Tibial nerve (tissue), 4 donors: ENCODE measurements at regions not wholly inside any gene's neighbourhood (a gene's known extent, or its start where the extent isn't known, plus 50 kb on each side); places are given as distances from the start of the nearest gene placed in this dataset.

Experiments
- DNase-seq, 2 donors: peaks; one replicate each; pipeline ENCODE4 v3.0.0-alpha.2; 2019; ENCODE audit warnings: low spot score in 2 of 2
- H3K27ac ChIP-seq, 4 donors: fragments of 200-600 bp; sonication (generic) in 3 of 4; one replicate each; pipeline ENCODE4 v1.5.1; 2017 to 2019; ENCODE audit warnings: mild to moderate bottlenecking in 1 of 4
- H3K27me3 ChIP-seq, 2 donors: fragments of 200-600 bp; sonication (generic) in 1 of 2; one replicate each; pipeline versions ENCODE4 v1.5.1 to v1.6.0; 2017 to 2019
- H3K36me3 ChIP-seq, 3 donors: fragments of 200-600 bp; sonication (generic); one replicate each; pipeline ENCODE4 v1.5.1; 2018 to 2019
- H3K4me1 ChIP-seq, 4 donors: fragments of 200-600 bp; sonication (generic) in 3 of 4; one replicate each; pipeline ENCODE4 v1.5.1; 2017 to 2019
- H3K4me3 ChIP-seq, 4 donors: fragments of 200-600 bp; sonication (generic) in 3 of 4; one replicate each; pipeline ENCODE4 v1.5.1; 2017 to 2019; ENCODE audit warnings: mild to moderate bottlenecking in 1 of 4, moderate library complexity in 1 of 4
- H3K9me3 ChIP-seq, 4 donors: fragments of 200-600 bp; sonication (generic) in 3 of 4; one replicate each; pipeline ENCODE4 v1.5.1; 2017 to 2019
- EP300 ChIP-seq, 2 donors: sonication (generic); formaldehyde crosslinking; IDR thresholded peaks; one replicate each; pipeline ENCODE4 v1.6.1; 2017; ENCODE audit warnings: antibody characterized with exemption in 2 of 2, mild to moderate bottlenecking in 1 of 2
- POLR2A ChIP-seq, 2 donors: fragments of 450-650 bp; IDR thresholded peaks; one replicate each; pipeline ENCODE4 v1.6.1; 2017; ENCODE audit warnings: antibody characterized with exemption in 2 of 2, mild to moderate bottlenecking in 2 of 2, moderate library complexity in 2 of 2
- WGBS, 2 donors: methylation state at CpG; one replicate each; pipeline ENCODE4 v1.1.5; 2018; 5-methylcytosine and 5-hydroxymethylcytosine counted together
- TF ChIP-seq, protein P1 (sequence below), 5 experiments: fragments of 200-600 bp in 3 of 5; fragments of 450-650 bp in 2 of 5; sonication (generic) in 3 of 5; IDR thresholded peaks; one replicate each; pipeline ENCODE4 v1.5.1; 2016 to 2019; ENCODE audit warnings: antibody characterized with exemption in 5 of 5, mild to moderate bottlenecking in 3 of 5, moderate library complexity in 2 of 5

DNA sequence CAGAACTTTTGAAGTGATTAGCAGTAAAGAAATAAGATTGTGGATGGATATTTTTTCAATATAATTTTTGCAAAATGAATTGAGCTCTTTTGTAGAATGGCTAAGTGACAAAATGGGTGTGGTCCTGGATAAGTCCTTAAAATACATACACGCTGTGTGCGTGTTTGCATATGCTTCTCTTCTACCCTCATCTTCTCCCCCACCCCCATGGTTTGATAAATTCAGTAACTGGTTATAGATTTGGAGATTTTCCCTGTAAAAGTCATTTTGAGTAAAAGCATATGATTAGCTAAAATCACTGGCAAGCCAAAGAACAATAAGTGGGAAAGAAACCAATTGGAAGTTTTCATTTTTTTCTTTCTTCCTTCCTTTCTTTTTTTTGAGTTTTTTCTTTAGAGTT lies 453.9 kb upstream of the MDFIC2 start:
- DNase-seq = no peak
- H3K27me3 ChIP-seq = no peaks in the 10 kb centered on the region
- no peak for TF ChIP-seq POLR2A (IDR thresholded peaks at IDR 0.05)
- TF ChIP-seq, protein P1, sequence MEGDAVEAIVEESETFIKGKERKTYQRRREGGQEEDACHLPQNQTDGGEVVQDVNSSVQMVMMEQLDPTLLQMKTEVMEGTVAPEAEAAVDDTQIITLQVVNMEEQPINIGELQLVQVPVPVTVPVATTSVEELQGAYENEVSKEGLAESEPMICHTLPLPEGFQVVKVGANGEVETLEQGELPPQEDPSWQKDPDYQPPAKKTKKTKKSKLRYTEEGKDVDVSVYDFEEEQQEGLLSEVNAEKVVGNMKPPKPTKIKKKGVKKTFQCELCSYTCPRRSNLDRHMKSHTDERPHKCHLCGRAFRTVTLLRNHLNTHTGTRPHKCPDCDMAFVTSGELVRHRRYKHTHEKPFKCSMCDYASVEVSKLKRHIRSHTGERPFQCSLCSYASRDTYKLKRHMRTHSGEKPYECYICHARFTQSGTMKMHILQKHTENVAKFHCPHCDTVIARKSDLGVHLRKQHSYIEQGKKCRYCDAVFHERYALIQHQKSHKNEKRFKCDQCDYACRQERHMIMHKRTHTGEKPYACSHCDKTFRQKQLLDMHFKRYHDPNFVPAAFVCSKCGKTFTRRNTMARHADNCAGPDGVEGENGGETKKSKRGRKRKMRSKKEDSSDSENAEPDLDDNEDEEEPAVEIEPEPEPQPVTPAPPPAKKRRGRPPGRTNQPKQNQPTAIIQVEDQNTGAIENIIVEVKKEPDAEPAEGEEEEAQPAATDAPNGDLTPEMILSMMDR (IDR thresholded peaks at IDR 0.05) = no peak
- TF ChIP-seq EP300 (IDR thresholded peaks at IDR 0.05) = no peak
- no peaks in the 10 kb centered on the region for H3K9me3 ChIP-seq
- H3K4me1 ChIP-seq = no peaks in the 10 kb centered on the region
- H3K36me3 ChIP-seq = no peaks in the 10 kb centered on the region
- no peak overlapping the region for H3K27ac ChIP-seq
- WGBS, 2 donors = 88 to 93% methylated on average over 2 of the region's 2 CpGs
- H3K4me3 ChIP-seq = no peak overlapping the region

DNA sequence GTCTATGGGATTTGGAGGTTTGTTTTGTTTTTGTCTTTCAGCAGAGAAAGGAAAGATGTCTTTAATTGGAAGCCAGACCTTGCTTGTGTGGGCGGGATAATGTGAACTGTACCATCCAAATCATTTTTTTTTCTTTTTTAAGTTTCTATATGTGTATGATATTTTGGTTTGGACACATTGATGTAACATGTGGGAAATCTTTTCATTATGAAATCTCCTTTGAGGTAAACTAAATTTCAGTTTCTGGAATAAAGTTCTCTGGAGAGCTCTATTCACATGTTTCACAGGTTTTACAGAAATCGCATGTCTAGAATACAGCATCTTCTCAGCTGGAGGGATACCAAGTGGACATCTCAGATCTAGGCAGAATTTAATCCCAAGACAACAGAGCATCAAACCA lies 451.5 kb upstream of the MDFIC2 start:
- Histone ChIP-seq H3K27ac (no peak overlapping the region), H3K9me3 (no peaks in the 10 kb centered on the region), H3K27me3 (no peaks in the 10 kb centered on the region), H3K36me3 (no peaks in the 10 kb centered on the region), H3K4me3 (no peak overlapping the region), H3K4me1 (no peaks in the 10 kb centered on the region)
- DNase-seq = no peak
- 95% methylated on average over 2 of the region's 2 CpGs for WGBS, 2 donors
- TF ChIP-seq POLR2A (IDR thresholded peaks at IDR 0.05) = no peak
- TF ChIP-seq, protein P1 (IDR thresholded peaks at IDR 0.05) = no peak
- TF ChIP-seq EP300 (IDR thresholded peaks at IDR 0.05) = no peak

DNA sequence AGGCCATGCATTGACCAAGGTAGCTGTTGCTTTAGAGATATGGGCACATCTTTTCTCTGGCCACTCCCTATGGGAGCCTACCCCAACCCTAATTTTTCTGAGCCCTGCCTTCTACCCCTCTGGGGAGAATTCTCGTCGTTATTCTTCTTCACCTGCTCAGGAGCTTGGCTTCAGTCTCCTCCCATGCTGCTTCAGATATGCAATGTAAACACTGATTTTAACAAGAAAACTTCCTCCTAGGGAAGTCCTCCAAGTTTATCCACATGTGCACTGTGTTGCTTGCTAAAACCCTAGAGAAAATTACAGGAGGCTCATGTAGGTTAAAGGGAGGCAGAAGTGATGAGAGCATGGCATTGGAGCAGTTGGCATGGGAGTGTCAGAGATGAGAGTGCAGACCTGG lies 445.2 kb upstream of the MDFIC2 start:
- Histone ChIP-seq H3K4me3 (no peak overlapping the region), H3K9me3 (no peaks in the 10 kb centered on the region), H3K36me3 (no peaks in the 10 kb centered on the region), H3K27ac (no peak overlapping the region), H3K4me1 (no peaks in the 10 kb centered on the region), H3K27me3 (no peaks in the 10 kb centered on the region)
- TF ChIP-seq POLR2A (IDR thresholded peaks at IDR 0.05) = no peak
- TF ChIP-seq, protein P1 (IDR thresholded peaks at IDR 0.05) = no peak
- no peak for TF ChIP-seq EP300 (IDR thresholded peaks at IDR 0.05)
- WGBS, 2 donors = 81 to 91% methylated on average over 2 of the region's 2 CpGs
- DNase-seq = no peak

DNA sequence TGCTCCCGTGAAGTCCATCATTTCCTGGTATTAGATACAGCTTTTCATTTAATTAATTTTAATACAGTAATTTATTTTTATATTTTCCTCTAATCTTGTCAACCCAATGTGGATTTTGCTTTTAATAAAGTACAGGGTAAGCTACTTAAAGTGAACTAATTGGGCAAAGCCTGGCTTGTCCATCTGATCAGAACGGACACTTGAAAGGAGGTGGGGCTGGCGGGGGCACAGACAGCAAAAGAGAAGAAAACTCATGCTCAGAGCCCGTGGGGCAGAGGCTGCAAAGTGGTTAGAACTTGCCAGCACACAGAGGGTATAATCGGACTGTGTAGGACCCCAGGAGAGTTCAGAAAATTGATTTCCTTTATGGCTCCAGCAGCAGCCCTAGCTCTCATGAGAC lies 443.1 kb upstream of the MDFIC2 start:
- Histone ChIP-seq H3K9me3 (no peaks in the 10 kb centered on the region), H3K36me3 (no peaks in the 10 kb centered on the region), H3K27ac (no peak overlapping the region), H3K27me3 (no peaks in the 10 kb centered on the region), H3K4me3 (no peak overlapping the region), H3K4me1 (no peaks in the 10 kb centered on the region)
- TF ChIP-seq, protein P1 (IDR thresholded peaks at IDR 0.05) = no peak
- no peak for TF ChIP-seq EP300 (IDR thresholded peaks at IDR 0.05)
- no peak for TF ChIP-seq POLR2A (IDR thresholded peaks at IDR 0.05)
- WGBS, 2 donors = 73 to 85% methylated on average over 5 of the region's 5 CpGs
- DNase-seq = no peak

GRCh38 chr3:70754314-70754713 lies 441.9 kb upstream of the MDFIC2 start:
- Histone ChIP-seq H3K36me3 (no peaks in the 10 kb centered on the region), H3K4me1 (no peaks in the 10 kb centered on the region), H3K4me3 (no peak overlapping the region), H3K9me3 (no peaks in the 10 kb centered on the region), H3K27ac (no peak overlapping the region), H3K27me3 (no peaks in the 10 kb centered on the region)
- TF ChIP-seq POLR2A (IDR thresholded peaks at IDR 0.05) = no peak
- no peak for DNase-seq

GRCh38 chr3:70753572-70753971 lies 441.1 kb upstream of the MDFIC2 start:
- no peaks in the 10 kb centered on the region for H3K36me3 ChIP-seq
- no peak overlapping the region for H3K4me3 ChIP-seq
- TF ChIP-seq, protein P1 (IDR thresholded peaks at IDR 0.05) = no peak
- TF ChIP-seq POLR2A (IDR thresholded peaks at IDR 0.05) = no peak
- no peak for TF ChIP-seq EP300 (IDR thresholded peaks at IDR 0.05)
- 80 to 81% methylated on average over 3 of the region's 3 CpGs for WGBS, 2 donors
- H3K27ac ChIP-seq = no peak overlapping the region
- no peaks in the 10 kb centered on the region for H3K27me3 ChIP-seq
- no peaks in the 10 kb centered on the region for H3K9me3 ChIP-seq
- H3K4me1 ChIP-seq = no peaks in the 10 kb centered on the region
- DNase-seq = no peak
